GM21528 (cell line): ENCODE measurements at regions not wholly inside any gene's neighbourhood (a gene's known extent, or its start where the extent isn't known, plus 50 kb on each side); places are given as distances from the start of the nearest gene placed in this dataset.

Source experiments
- ATAC-seq: cut with Tn5 transposase; IDR thresholded peaks from one replicate; pipeline ENCODE4 v1.9.1; 2021; ENCODE audit warnings: mild to moderate bottlenecking, moderate library complexity; ENCODE audit not compliant: unreplicated experiment, low FRiP score

- no peak for ATAC-seq
Measured at GRCh38 chr18:73274812-73275621, 407.2 kb upstream of the NETO1 start.

- ATAC-seq, result no peak
Measured at GRCh38 chr18:73270920-73271634, 403.3 kb upstream of the NETO1 start.

- no peak for ATAC-seq
Measured at GRCh38 chr18:73264562-73264921, 396.8 kb upstream of the NETO1 start.

- no peak for ATAC-seq
Measured at GRCh38 chr18:73261923-73262322, 394.1 kb upstream of the NETO1 start.

GRCh38 chr18:73261243-73261642, 393.5 kb upstream of the NETO1 start:
- no peak for ATAC-seq

GRCh38 chr18:73258375-73259087, 390.7 kb upstream of the NETO1 start:
- ATAC-seq, result no peak

- no peak for ATAC-seq
Measured at GRCh38 chr18:73254564-73254963, 386.8 kb upstream of the NETO1 start.

GRCh38 chr18:73249030-73249429, 381.2 kb upstream of the NETO1 start:
- ATAC-seq, result no peak

GRCh38 chr18:73246763-73247162, 379.0 kb upstream of the NETO1 start:
- ATAC-seq, result no peak

- ATAC-seq, result no peak
Measured at GRCh38 chr18:73245345-73245744, 377.6 kb upstream of the NETO1 start.

GRCh38 chr18:73244401-73244800, 376.6 kb upstream of the NETO1 start:
- ATAC-seq, result no peak

GRCh38 chr18:73240899-73241298, 373.1 kb upstream of the NETO1 start:
- no peak for ATAC-seq

GRCh38 chr18:73235921-73236320, 368.1 kb upstream of the NETO1 start:
- ATAC-seq, result no peak

- peak; percentile 77 for ATAC-seq
Measured at GRCh38 chr18:73235491-73235890, 367.7 kb upstream of the NETO1 start.

GRCh38 chr18:73232933-73233332, 365.1 kb upstream of the NETO1 start:
- peak; percentile 76 for ATAC-seq

GRCh38 chr18:73220663-73221062, 352.9 kb upstream of the NETO1 start:
- no peak for ATAC-seq

- no peak for ATAC-seq
Measured at GRCh38 chr18:73218293-73218692, 350.5 kb upstream of the NETO1 start.

- ATAC-seq, result no peak
Measured at GRCh38 chr18:73214970-73215369, 347.2 kb upstream of the NETO1 start.

- ATAC-seq, result no peak
Measured at GRCh38 chr18:73212442-73212841, 344.7 kb upstream of the NETO1 start.

- no peak for ATAC-seq
Measured at GRCh38 chr18:73201940-73202339, 334.2 kb upstream of the NETO1 start.

- no peak for ATAC-seq
Measured at GRCh38 chr18:73199151-73199550, 331.4 kb upstream of the NETO1 start.
